ENCODE measurements at regions not wholly inside any gene's neighbourhood (a gene's known extent, or its start where the extent isn't known, plus 50 kb on each side); places are given as distances from the start of the nearest gene placed in this dataset.

DNA sequence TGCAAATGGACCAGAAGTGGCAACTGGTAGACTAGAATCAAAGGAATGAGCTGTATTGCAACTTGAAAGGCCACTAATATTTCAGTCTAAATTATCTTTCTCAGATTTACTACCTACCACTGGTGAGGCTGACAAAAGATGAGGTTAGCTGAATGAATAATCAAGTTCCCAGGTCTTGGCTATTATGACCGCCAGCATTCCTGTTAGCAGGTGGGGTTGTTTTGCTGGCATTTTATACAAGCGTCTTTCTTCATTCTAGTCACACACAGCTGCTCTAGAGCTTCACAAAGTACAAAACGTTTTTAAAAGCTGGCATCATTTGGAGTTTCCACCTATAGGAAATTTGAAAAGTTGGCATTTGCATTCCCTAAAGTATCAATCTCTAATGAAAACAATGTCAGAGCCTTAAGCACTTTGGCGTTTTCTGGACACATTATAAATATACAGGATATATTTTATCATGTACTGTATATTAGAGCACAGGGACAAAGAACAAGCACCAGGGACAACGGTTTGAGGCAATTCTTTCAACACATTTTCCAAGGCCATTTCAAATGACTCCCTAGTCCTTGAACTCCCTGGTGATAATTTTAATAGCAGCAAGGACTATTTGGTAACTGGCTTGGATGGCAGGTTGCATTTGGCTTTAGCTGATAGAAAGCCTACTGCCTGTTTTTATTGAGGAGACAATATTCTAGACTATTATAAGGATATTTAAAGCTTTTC, 410.2 kb upstream of the CHST9 start:
- in situ Hi-C loops (cut with HindIII; ENCODE audit: low sequenced_read_pairs), result no loop called here

DNA sequence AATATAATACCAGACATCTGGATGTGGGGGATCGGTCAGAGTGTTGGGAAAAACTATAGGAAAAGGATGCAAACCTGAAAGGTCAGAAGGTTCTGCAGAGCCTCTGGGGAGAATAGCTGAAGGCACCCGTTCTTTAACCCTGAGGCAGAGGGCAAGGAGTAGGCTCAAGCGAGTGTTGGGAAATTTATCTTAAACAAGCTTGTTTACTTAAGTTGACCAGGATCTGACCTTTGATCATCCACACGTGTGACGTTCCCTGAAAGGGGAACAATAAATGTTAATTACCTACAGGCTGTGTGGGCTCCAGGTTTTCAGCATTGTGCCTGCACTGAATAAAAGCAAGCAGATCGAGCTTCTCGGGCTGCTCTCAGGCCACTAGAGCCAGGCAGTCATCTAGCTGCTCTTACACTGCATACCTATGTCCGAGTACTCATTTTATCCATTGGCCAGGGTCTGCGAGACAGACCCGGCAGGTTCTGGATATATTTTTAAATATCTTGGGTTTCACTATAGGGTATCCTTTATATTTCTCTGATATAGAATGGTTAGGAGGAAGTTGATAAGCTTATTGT, 400.6 kb upstream of the CHST9 start:
- in situ Hi-C loops (cut with HindIII; ENCODE audit: low sequenced_read_pairs), result no loop called here

DNA sequence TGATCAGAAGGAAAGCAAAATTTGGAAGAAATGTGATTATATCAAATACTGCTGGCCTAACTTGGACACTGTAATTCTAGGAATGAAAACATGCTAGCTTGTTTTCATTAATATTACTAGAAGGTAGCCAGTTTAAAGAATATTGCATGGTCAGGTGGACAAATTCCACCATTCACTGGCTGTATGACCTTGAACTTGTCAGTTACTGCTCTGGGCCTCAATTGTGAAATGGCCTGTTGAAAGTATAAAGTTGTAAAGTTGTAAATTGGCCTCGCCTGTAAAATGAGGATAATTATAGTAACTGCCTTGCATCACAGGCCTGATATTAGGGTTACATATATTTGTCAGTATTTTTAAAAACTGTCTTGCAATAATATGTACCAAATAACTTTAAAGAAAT, 398.4 kb upstream of the CHST9 start:
- in situ Hi-C loops (cut with HindIII; ENCODE audit: low sequenced_read_pairs), result no loop called here

DNA sequence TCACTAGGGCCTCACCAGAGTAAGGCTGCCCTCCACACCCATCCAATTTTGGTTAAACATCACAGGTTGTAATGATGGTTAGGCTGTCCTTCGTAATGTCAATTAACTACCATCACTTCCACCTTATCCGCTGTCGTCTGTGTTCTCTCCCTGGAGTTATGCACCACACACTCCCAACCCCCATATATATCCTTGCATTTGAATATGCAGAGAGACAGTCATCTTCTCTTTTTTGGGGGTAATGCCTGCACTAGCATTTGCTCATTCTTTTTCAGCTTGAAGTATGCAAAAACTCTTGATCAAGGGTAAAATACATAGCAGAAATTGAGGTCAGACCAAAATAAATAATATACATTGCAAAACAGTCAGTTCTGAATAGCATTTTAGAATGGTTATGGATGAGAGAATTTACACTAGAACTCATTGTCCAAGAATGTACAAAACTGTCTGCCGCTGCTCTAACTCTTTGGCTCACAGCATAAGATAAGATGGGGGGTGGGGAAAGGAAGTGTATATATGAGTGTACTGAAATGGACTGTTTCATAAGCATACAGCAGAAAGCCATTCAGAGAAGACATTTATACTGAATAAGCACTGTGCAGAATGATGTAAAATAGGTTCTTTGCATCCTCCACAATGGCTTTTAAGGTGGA, 397.8 kb upstream of the CHST9 start:
- in situ Hi-C loops (cut with HindIII; ENCODE audit: low sequenced_read_pairs), result no loop called here

DNA sequence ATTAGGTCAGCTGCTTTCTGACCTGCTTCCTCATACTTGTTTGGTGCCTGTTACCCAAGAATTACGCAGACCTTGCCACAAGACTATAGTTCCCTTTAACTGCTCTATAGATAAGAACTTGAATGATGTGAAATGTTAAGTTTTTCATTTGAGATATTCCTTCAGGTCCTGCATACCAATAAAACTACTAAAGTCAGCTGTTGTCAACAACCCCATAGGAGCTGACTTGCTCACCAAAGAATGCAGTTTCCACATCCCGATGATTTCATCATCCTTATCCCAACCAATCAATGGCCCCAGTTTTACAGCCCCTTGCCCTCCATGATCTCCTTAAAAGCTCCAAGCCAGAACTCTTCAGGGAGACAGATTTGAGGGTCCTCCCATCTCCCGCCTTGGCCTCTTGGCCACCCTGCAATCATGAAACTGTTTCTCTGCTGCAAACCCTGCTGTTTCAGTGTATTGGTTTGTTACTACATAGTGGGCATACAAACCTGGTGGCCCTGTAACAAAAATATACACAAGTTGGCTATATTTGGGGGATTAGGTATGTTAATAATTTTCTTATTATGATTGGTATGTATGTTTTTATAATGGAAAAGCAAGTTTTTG, 396.3 kb upstream of the CHST9 start:
- in situ Hi-C loops (cut with HindIII; ENCODE audit: low sequenced_read_pairs), result no loop called here

DNA sequence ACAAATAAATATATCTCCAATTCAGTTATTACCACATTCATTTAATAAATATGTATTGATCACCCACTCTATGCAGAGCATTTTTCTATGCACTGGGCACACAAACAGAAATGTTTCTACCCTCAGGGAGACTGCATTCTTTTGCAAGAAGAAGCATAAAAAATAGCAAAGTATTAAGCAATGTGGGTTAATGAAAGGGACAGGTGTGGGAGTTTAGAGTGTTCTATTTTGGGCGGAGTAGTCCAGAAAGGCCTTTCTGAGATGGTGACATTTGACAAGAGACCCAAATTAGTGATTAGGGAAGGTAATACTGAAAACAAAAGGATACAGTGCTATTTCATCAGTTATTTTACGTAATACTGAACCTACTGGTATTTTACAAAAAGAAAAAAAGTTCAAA, 394.3 kb upstream of the CHST9 start:
- in situ Hi-C loops (cut with HindIII; ENCODE audit: low sequenced_read_pairs), result no loop called here

DNA sequence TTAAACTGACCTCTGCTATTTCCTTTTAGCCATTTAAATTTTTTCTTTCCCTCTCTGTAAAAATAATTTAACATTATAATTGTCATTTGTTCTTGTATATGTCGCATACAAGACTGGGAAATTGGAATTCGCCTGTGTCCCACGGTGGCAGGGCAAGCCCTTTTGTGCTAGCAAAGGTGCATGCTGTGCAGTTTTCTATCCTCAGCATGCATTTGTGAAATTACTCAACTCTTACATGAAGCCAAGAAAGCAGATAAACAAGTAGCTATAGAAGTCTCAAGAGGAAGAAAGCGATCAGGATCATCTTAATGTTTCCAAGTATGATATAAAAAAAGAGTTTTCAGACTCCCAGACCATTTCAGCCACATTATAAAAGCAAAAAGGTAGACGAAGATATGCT, 392.6 kb upstream of the CHST9 start:
- in situ Hi-C loops (cut with HindIII; ENCODE audit: low sequenced_read_pairs), result no loop called here

DNA sequence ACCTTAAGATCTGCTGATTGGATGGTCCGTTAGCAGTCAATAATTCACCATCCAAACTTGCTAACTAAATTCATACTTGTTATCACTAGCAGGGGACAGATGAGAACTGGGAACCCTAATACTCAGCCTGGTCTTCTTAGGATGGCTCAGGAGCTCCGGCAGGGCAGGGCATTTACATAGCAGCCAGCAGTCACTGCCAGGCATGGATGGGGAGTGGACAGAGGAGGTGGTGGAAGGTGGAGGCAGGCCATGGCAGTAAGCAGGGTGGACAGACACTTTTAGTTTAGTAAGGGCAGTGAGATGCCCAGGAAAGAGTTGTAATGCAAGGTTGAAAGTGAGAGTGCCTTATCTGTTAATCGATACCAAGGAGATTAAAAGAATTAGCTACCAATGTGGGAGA, 392.2 kb upstream of the CHST9 start:
- in situ Hi-C loops (cut with HindIII; ENCODE audit: low sequenced_read_pairs), result no loop called here

DNA sequence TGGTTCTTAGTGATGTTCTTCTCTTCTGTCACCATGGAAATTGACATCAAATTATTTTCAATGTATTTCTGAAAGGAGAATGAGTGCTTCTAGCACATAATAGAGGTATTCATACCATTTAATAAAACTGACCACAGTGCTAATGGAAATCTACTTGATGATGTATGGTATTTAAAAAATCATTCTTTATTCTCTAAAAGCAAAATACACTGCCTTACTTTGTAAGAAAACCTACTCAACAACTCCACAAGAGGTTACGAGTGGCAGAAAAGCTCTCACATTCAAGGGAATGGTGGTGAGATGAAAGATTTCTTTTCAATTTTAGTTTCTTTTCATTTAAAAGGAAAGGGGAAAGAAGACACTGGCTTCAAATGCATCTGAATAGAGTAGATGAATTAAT, 382.3 kb upstream of the CHST9 start:
- in situ Hi-C loops (cut with HindIII; ENCODE audit: low sequenced_read_pairs), result no loop called here

DNA sequence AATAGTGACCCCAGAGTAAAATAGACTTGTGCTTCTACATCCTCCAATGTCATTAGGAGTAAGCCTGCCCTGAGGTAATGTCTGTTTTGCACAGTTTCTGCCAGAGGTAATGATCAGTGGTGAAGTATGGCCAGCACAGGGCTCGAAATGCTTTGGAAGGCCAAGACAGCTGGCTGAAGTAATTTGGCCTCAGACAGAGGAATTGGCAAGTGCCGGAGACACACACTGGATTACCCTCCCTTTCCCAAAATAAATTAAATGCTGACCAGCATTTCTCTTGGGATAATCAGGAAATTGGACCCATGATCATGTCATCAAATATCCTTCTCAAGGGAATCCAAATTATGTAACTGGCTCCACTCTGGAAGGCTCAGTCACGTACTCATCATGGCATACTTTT, 379.0 kb upstream of the CHST9 start:
- in situ Hi-C loops (cut with HindIII; ENCODE audit: low sequenced_read_pairs), result no loop called here

DNA sequence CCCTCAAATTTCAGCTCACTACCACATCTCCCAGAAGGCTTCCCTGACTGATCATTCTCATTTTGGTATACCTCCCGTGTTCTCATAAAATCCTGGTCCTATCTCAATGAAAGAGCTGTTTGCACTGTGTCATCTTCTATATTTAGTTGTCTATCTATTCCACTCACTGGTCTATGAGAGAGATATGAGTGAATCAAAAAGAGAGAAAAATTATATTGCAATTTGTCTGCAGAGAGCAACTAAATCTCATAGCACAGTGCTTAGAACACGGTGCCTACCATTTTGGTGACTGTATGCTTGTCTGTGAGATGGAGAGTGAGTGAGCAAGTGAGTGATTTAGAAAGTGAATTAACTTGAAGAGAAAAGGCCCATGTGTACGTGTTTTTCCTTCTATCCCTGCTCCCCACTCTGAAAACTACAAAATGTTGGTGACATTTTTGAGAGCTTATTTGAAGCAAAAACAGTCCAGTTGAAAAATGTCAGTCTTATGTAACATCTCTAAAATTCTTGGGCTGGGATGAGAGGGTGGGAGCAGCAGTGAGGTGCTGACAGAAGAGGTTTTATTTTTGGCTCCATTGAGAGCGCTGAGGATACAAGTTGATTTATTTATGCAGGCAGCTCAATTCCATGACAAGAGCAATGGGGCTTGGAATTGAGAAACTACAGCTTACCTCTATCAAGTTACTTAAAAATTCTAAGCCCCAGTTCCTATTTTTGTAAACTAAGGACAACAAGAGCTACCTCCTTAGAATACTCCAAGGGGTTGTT, 373.5 kb upstream of the CHST9 start:
- in situ Hi-C loops (cut with HindIII; ENCODE audit: low sequenced_read_pairs), result no loop called here

DNA sequence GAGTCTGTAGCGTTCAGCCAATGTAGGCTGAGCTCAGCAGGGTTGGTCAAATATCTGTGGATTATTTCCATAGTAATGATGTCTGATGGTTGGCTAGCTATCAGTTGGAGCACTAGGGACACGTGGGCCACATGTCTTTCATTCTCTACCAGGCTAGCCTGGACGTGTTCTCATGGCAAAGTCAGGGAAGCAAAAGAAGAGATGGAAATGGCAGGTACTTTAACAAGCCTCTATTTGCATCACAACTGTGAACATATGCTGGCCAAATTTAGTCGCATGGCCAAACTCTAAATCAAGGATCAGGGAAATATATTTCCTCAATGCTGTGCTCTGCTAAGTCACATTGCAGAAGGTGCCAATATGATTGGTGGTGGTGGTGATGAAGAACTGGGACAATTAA, 371.6 kb upstream of the CHST9 start:
- in situ Hi-C loops (cut with HindIII; ENCODE audit: low sequenced_read_pairs), result no loop called here

DNA sequence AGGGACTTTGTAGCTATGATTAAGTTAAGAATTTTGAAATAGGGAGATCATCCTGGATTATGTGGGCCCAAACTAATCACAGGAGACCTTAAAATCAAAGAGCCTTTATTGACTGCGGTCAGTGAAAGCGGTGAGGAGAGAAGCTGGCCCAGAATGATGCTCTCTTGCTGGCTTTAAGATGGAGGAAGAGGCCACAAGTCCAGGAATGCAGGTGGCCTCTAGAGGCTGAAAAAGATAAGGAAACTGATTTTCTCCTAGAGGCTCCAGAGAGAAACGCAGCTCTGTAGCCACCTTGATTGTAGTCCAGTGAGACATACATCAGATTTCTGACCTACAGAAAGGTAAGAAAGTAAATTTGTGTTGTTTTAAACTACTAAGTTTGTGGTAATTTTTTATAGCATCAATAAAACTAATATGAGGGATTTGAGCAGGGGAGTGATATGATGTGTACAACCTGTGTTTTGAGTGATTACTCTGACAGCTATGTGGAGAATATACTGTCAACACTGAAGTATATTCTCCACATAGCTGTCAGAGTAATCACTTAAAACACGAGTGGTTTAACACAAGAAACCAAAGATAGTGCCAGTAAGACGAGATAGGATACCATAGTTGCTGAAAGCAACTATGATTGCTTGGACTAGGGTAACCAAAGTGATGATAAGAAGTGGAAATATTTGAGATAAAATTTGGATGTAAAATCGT, 364.4 kb upstream of the CHST9 start:
- in situ Hi-C loops (cut with HindIII; ENCODE audit: low sequenced_read_pairs), result no loop called here

DNA sequence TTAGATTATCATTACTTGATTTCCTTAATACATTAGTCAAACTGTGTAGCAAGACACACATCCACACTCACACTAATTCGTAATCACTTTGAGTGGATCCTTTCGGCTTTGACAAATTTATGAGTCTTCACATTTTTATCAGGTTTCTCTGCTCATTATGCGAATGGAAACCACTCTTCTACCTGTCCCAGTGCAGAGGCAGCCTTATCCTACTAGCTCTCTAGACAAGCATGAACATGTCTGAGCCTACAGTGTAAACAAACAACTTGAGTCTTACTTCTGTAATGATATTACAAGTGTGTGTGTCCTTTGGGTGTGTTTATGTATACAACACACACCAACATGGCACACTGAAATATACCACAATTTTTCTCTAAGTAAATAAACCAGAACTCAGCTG, 361.9 kb upstream of the CHST9 start:
- in situ Hi-C loops (cut with HindIII; ENCODE audit: low sequenced_read_pairs), result no loop called here

DNA sequence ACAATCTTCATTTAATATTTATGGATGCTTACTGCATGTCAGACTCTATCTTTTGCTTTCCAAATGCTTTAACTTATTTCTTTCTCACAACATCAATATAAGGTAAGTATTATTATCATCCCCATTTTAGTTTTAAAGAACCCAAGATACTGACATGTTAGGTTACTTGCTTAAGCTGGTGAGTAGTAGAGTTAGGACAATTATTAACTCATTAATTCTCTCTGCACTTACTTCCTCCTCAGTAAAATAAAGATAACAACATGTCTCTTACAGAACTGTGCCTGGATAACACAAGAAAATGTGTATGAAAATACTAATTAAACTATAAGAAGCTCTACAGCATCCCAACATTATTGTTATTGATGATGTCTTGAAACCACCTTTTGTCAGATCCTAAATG, 359.1 kb upstream of the CHST9 start:
- in situ Hi-C loops (cut with HindIII; ENCODE audit: low sequenced_read_pairs), result no loop called here

DNA sequence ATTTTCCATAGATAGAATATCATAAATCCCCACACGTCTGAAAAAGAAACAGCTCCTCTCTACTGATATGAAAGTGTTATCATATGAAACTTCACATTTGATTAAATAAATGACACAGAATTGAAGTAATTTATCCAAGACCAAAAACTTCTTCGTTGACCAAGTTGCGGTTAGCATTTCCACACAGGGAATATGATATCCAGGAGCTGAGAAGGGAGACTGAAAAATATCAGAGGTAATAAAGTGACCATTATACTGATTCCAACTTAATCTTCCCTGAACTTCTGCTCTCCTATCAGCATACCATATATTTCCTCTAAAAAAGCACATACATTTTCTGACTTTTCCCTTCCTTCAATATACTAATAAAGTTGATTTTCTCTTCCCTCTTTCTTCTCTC, 356.2 kb upstream of the CHST9 start:
- in situ Hi-C loops (cut with HindIII; ENCODE audit: low sequenced_read_pairs), result no loop called here

DNA sequence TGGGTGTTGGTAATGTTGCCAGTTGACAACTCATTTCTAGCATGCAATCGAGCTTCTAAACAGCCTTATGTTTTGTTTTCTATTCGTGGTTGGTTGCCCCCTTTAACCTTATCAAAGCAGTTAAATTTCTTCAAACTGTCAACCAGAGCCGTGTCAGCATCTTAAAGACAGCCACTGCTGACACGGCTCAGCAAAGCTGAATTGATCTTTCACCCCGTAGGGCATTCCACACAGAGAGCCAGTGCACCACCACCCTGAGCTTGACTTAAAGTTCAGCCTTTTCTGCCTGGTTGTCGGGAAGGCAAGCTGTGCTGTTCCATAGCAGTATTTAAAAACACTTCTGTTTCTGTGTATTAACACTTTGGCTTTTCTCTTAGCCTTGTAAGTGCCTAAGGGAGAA, 355.0 kb upstream of the CHST9 start:
- in situ Hi-C loops (cut with HindIII; ENCODE audit: low sequenced_read_pairs), result no loop called here

DNA sequence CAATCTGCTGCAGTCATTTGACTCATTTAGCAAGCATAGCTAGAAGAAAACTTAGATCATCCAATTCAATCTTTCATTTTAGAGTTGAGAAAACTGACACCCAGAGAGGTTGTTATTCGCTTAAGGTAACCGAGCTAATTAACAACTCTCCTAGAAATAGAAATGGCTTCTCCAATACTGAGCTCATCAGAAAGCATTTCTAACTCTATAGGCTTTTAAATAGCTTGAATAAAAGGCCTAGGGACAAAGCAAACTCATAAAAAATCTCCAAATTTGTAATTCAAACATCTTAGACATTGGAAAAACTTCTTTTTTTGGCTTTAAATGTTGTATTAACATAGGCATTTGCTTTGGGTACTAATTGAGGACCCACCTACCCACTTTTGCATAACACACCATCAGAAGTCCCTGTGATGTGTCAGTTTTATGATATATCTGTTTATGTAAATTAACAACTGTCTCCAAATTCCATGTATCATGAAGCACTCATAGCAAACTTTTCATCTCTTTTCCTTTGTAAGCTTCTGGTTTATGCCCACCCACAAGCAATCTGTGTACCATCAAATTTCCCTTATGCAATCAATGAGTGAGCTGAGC, 343.9 kb upstream of the CHST9 start:
- in situ Hi-C loops (cut with HindIII; ENCODE audit: low sequenced_read_pairs), result no loop called here

DNA sequence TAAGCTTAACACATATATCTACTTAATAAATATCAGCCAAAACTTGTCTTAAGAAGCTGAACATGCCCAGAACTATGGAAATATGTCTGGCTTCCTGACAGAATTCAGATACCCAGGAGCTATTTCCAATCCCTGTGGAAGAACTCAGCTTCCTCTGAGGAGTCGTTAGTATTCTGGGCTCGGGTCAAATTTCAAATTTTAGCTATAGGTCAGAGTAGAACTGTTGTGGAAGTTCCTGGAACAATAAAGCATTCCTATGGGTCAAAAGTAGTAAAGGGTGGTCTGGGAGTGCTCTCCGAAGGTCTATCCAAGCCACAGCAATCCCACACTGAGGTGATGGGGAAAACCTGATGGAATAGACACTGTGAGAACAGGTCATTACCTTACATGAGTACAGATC, 342.7 kb upstream of the CHST9 start:
- in situ Hi-C loops (cut with HindIII; ENCODE audit: low sequenced_read_pairs), result no loop called here

DNA sequence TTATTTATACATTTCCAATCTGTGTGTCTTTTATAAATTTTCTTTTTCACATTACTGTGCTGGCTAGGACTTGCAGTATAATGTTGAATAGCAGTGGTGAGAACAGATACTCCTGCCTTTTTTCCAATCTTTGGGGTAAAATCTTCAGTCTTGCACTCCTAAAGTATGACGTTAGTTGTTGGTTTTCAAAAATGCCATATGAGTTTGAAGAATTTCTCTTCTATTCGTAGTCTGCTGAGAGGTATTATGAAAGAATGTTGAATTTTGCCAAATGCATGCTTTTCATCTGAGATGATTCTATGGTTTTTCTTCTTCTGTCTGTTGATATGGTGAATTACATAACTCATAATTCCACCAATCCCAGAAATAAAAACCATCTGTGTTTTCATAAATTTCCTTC, 335.3 kb upstream of the CHST9 start:
- in situ Hi-C loops (cut with HindIII; ENCODE audit: low sequenced_read_pairs), result no loop called here
